H9 (cell line): ENCODE measurements at regions not wholly inside any gene's neighbourhood (a gene's known extent, or its start where the extent isn't known, plus 50 kb on each side); places are given as distances from the start of the nearest gene placed in this dataset.

Source experiments
- DNase-seq: peaks from one replicate; pipeline ENCODE4 v3.0.0-alpha.2; 2017
- H2AFZ ChIP-seq: one replicate; pipeline ENCODE4 v1.6.1; 2013; ENCODE audit warnings: mild to moderate bottlenecking, low read length, control low read depth, moderate library complexity
- H2AK5ac ChIP-seq: 2 replicates; pipeline ENCODE4 v1.6.1; 2013; ENCODE audit warnings: low read length, control low read depth, mixed read lengths; ENCODE audit not compliant: insufficient read length
- H2BK120ac ChIP-seq: one replicate; pipeline ENCODE4 v1.6.1; 2013; ENCODE audit warnings: low read depth, mild to moderate bottlenecking, low read length, control low read depth, inconsistent platforms; ENCODE audit not compliant: poor library complexity, severe bottlenecking
- H2BK12ac ChIP-seq: 2 replicates; pipeline ENCODE4 v1.6.1; 2013; ENCODE audit warnings: low read length, control low read depth, mixed read lengths, low read depth; ENCODE audit not compliant: insufficient read length
- H2BK15ac ChIP-seq: 2 replicates; pipeline ENCODE4 v1.6.1; 2013; ENCODE audit warnings: low read depth, low read length, control low read depth
- H2BK20ac ChIP-seq: one replicate; pipeline ENCODE4 v1.6.1; 2013; ENCODE audit warnings: low read depth, mild to moderate bottlenecking, low read length, control low read depth, inconsistent platforms; ENCODE audit not compliant: poor library complexity, severe bottlenecking
- H2BK5ac ChIP-seq: 2 replicates; pipeline ENCODE4 v1.6.1; 2013; ENCODE audit warnings: low read length, control low read depth, mixed read lengths; ENCODE audit not compliant: insufficient read length
- H3K14ac ChIP-seq: 2 replicates; pipeline ENCODE4 v1.6.1; 2013; ENCODE audit warnings: low read length, control low read depth; ENCODE audit not compliant: insufficient read depth
- H3K18ac ChIP-seq: 2 replicates; pipeline ENCODE4 v1.6.1; 2013; ENCODE audit warnings: low read depth, mild to moderate bottlenecking, mixed read lengths, low read length, control low read depth; ENCODE audit not compliant: insufficient read length
- H3K23ac ChIP-seq: 2 replicates; pipeline ENCODE4 v1.6.1; 2013; ENCODE audit warnings: low read length, control low read depth, mixed read lengths, low read depth; ENCODE audit not compliant: insufficient read length
- H3K23me2 ChIP-seq: 2 replicates; pipeline ENCODE4 v1.6.1; 2013; ENCODE audit warnings: low read depth, mild to moderate bottlenecking, mixed read lengths, low read length, control low read depth; ENCODE audit not compliant: insufficient read length, poor library complexity, severe bottlenecking
- H3K27ac ChIP-seq: 2 replicates; pipeline ENCODE4 v1.5.1; 2013; ENCODE audit warnings: low read length, control low read depth, mixed read lengths, low read depth; ENCODE audit not compliant: insufficient read length
- H3K27me3 ChIP-seq: 2 replicates; pipeline ENCODE4 v1.6.1; 2013; ENCODE audit warnings: low read length, control low read depth, inconsistent platforms; ENCODE audit not compliant: insufficient read depth
- H3K4ac ChIP-seq: 2 replicates; pipeline ENCODE4 v1.6.1; 2013; ENCODE audit warnings: low read depth, mild to moderate bottlenecking, control low read depth, inconsistent platforms, low read length, moderate library complexity
- H3K4me1 ChIP-seq: 2 replicates; pipeline ENCODE4 v1.6.1; 2013; ENCODE audit warnings: low read length, control low read depth, inconsistent platforms; ENCODE audit not compliant: insufficient read depth
- H3K4me2 ChIP-seq: 2 replicates; pipeline ENCODE4 v1.6.1; 2013; ENCODE audit warnings: low read length, control low read depth, mixed read lengths; ENCODE audit not compliant: insufficient read length, insufficient read depth
- H3K56ac ChIP-seq: 2 replicates; pipeline ENCODE4 v1.6.1; 2013; ENCODE audit warnings: low read depth, mild to moderate bottlenecking, mixed read lengths, low read length, control low read depth; ENCODE audit not compliant: insufficient read length
- H3K79me1 ChIP-seq: 2 replicates; pipeline ENCODE4 v1.6.1; 2013; ENCODE audit warnings: low read depth, mild to moderate bottlenecking, moderate library complexity, low read length, control low read depth, inconsistent platforms; ENCODE audit not compliant: insufficient read depth, poor library complexity, severe bottlenecking
- H3K79me2 ChIP-seq: 2 replicates; pipeline ENCODE4 v1.6.1; 2013; ENCODE audit warnings: low read length, control low read depth, inconsistent platforms; ENCODE audit not compliant: insufficient read depth
- H3K9ac ChIP-seq: 2 replicates; pipeline ENCODE4 v1.6.1; 2013; ENCODE audit warnings: low read length, control low read depth, mixed read lengths; ENCODE audit not compliant: insufficient read length; ENCODE audit errors: extremely low read depth
- H3K9me3 ChIP-seq: one replicate; pipeline ENCODE4 v1.6.1; 2013; ENCODE audit warnings: low read depth, low read length, inconsistent platforms; ENCODE audit not compliant: control insufficient read depth
- H3T11ph ChIP-seq: one replicate; pipeline ENCODE4 v1.6.1; 2013; ENCODE audit warnings: mild to moderate bottlenecking, low read length, control low read depth, inconsistent platforms
- H4K20me1 ChIP-seq: one replicate; pipeline ENCODE4 v1.6.1; 2013; ENCODE audit not compliant: control insufficient read depth, insufficient read length, insufficient read depth
- H4K5ac ChIP-seq: 2 replicates; pipeline ENCODE4 v1.6.1; 2013; ENCODE audit warnings: low read depth, mild to moderate bottlenecking, mixed read lengths, low read length, control low read depth; ENCODE audit not compliant: insufficient read length
- H4K8ac ChIP-seq: replicated peaks from 2 replicates; pipeline ENCODE4 v1.6.1; 2013; ENCODE audit warnings: low read length, control low read depth, mixed read lengths, low read depth; ENCODE audit not compliant: insufficient read length
- H4K91ac ChIP-seq: 2 replicates; pipeline ENCODE4 v1.6.1; 2013; ENCODE audit warnings: low read depth, mild to moderate bottlenecking, moderate library complexity, mixed read lengths, low read length, control low read depth; ENCODE audit not compliant: insufficient read length
- H3K27ac Mint-ChIP-seq, 3 experiments: 2 replicates in 2 of 3; 3 replicates in 1 of 3; pipeline ENCODE4 v1.8.0; 2020 to 2021; ENCODE audit warnings: mixed read lengths in 3 of 3, mild to moderate bottlenecking in 1 of 3, moderate library complexity in 1 of 3
- H3K27me3 Mint-ChIP-seq: 2 replicates; pipeline ENCODE4 v1.8.0; 2021; ENCODE audit warnings: low read depth, mild to moderate bottlenecking, moderate library complexity, mixed read lengths
- H3K36me3 Mint-ChIP-seq, 3 experiments: 2 replicates in 2 of 3; 3 replicates in 1 of 3; pipeline ENCODE4 v1.8.0; 2020 to 2021; ENCODE audit warnings: low read depth in 3 of 3, mixed read lengths in 3 of 3; ENCODE audit not compliant: insufficient read depth in 1 of 3
- H3K4me1 Mint-ChIP-seq, 2 experiments: 2 replicates each; pipeline ENCODE4 v1.8.0; 2020; ENCODE audit warnings: mixed read lengths in 2 of 2
- H3K4me3 Mint-ChIP-seq, 2 experiments: 2 replicates in 1 of 2; 3 replicates in 1 of 2; pipeline ENCODE4 v1.8.0; 2020 to 2021; ENCODE audit warnings: mild to moderate bottlenecking in 2 of 2, mixed read lengths in 2 of 2, moderate library complexity in 1 of 2
- H3K9me3 Mint-ChIP-seq, 2 experiments: 2 replicates in 1 of 2; 3 replicates in 1 of 2; pipeline ENCODE4 v1.8.0; 2020; ENCODE audit warnings: mild to moderate bottlenecking in 2 of 2, mixed read lengths in 2 of 2, moderate library complexity in 1 of 2
- CTCF ChIP-seq: fragments of 200-600 bp; sonication (generic); conservative IDR thresholded peaks from 3 replicates; pipeline ENCODE4 v1.8.0; 2021; ENCODE audit warnings: antibody characterized with exemption, mild to moderate bottlenecking

GRCh38 chr6:109227646-109228045 is 132.3 kb downstream of the CEP57L1 start:
- Histone ChIP-seq H2AFZ (no peak overlapping the region), H2BK12ac (no peak overlapping the region), H3K9ac (no peak overlapping the region), H4K5ac (no peak overlapping the region), H3K14ac (no peak overlapping the region), H4K91ac (no peak overlapping the region), H2AK5ac (no peak overlapping the region), H3K23ac (no peak overlapping the region), H3K79me2 (no peaks in the 10 kb centered on the region), H2BK20ac (no peak overlapping the region), H3K9me3 (no peaks in the 10 kb centered on the region), H3K4me1 (no peaks in the 10 kb centered on the region), H3K18ac (no peak overlapping the region), H2BK120ac (no peak overlapping the region), H2BK15ac (no peak overlapping the region), H3T11ph (no peak overlapping the region), H3K23me2 (no peaks in the 10 kb centered on the region), H3K79me1 (no peaks in the 10 kb centered on the region), H3K56ac (no peak overlapping the region), H4K8ac (no peak overlapping the region), H3K4ac (no peak overlapping the region), H4K20me1 (no peaks in the 10 kb centered on the region), H3K27me3 (no peaks in the 10 kb centered on the region), H3K4me2 (no peak overlapping the region), H3K27ac (no peak overlapping the region), H2BK5ac (no peak overlapping the region)
- Mint-ChIP-seq H3K4me1 (no peaks in the 10 kb centered on the region), H3K36me3 (peaks cover 0 to 2% (median 0%) of the 10 kb centered on the region in 3 experiments; a peak in 1 of 7 replicates), H3K27me3 (no peaks in the 10 kb centered on the region), H3K4me3 (no peak overlapping the region), H3K9me3 (no peaks in the 10 kb centered on the region), H3K27ac (no peak overlapping the region; a peak in 1 of 7 replicates)
- no peak for DNase-seq
- no peak for TF ChIP-seq CTCF
